Endothelial cell of umbilical vein (primary cell): ENCODE measurements at regions not wholly inside any gene's neighbourhood (a gene's known extent, or its start where the extent isn't known, plus 50 kb on each side); places are given as distances from the start of the nearest gene placed in this dataset.

ENCODE experiments used
- BruUV-seq: library from RNA; stranded (reverse); fragments of 400-500 nt; replicated peaks from 2 replicates; lab custom pipeline; 2021; lab: Mats Ljungman, UMichigan
- CTCF ChIA-PET: fragments of 300-600, 350-600 bp; sonication (Branson Sonifier 250); formaldehyde crosslinking; loops from one replicate; lab custom pipeline; 2021; ENCODE audit warnings: antibody characterized with exemption, inconsistent platforms; lab: Charles Lee
- POLR2A ChIA-PET: fragments of 300-600, 350-600 bp; sonication (Branson Sonifier 250); formaldehyde crosslinking; loops from one replicate; lab custom pipeline; 2021; ENCODE audit warnings: antibody characterized with exemption, inconsistent platforms; lab: Charles Lee
- DNase-seq: peaks from one replicate; pipeline ENCODE4 v3.0.0-alpha.2; 2011; ENCODE audit warnings: low read depth, low spot score
- FAIRE-seq: peaks from 2 replicates; lab custom pipeline; 2011; peaks lifted over from hg19 to GRCh38; lab: Jason Lieb, UNC
- H2AFZ ChIP-seq: 2 replicates; pipeline ENCODE4 v1.6.0; 2012; ENCODE audit warnings: low read depth, low read length, control low read depth, inconsistent platforms
- H3K27ac ChIP-seq: 2 replicates; pipeline ENCODE4 v1.5.1; 2011; ENCODE audit warnings: low read depth, mild to moderate bottlenecking, control low read depth, low read length, moderate library complexity; ENCODE audit not compliant: insufficient read depth
- H3K27me3 ChIP-seq, 2 experiments: 2 replicates each; pipeline versions ENCODE4 v1.6.0 to v1.6.1; 2011; ENCODE audit warnings: low read length in 2 of 2, mixed read lengths in 1 of 2; ENCODE audit not compliant: control insufficient read depth in 2 of 2, insufficient read depth in 2 of 2
- H3K36me3 ChIP-seq, 2 experiments: 2 replicates in 1 of 2; 3 replicates in 1 of 2; pipeline ENCODE4 v1.5.1; 2011; ENCODE audit warnings: low read length in 2 of 2, mild to moderate bottlenecking in 1 of 2, moderate library complexity in 1 of 2; ENCODE audit not compliant: control insufficient read depth in 2 of 2, insufficient read depth in 2 of 2; ENCODE audit errors: extremely low read depth in 1 of 2
- H3K4me1 ChIP-seq: 3 replicates; pipeline ENCODE4 v1.5.1; 2011; ENCODE audit warnings: mild to moderate bottlenecking, low read length; ENCODE audit not compliant: control insufficient read depth, insufficient read depth; ENCODE audit errors: extremely low read depth
- H3K4me2 ChIP-seq: 2 replicates; pipeline ENCODE4 v1.6.1; 2011; ENCODE audit warnings: low read length, control low read depth, mixed read lengths; ENCODE audit not compliant: insufficient read depth
- H3K4me3 ChIP-seq, 3 experiments: fragments of 200-600 bp in 1 of 3; sonication (generic), shearing (Covaris generic) in 1 of 3; replicated peaks in 1 of 3; 2 replicates each; pipeline ENCODE4 v1.5.1; 2011 to 2016; ENCODE audit warnings: control low read depth in 3 of 3, low read length in 3 of 3, mild to moderate bottlenecking in 2 of 3, inconsistent platforms in 1 of 3, low read depth in 1 of 3, moderate library complexity in 1 of 3; ENCODE audit not compliant: insufficient read depth in 1 of 3
- H3K79me2 ChIP-seq: 2 replicates; pipeline ENCODE4 v1.6.0; 2012; ENCODE audit warnings: low read length, inconsistent platforms; ENCODE audit not compliant: control insufficient read depth, insufficient read depth
- H3K9ac ChIP-seq: replicated peaks from 2 replicates; pipeline ENCODE3; 2011; ENCODE audit warnings: low read length, control low read depth; ENCODE audit not compliant: insufficient read depth; ENCODE audit errors: extremely low read depth
- H3K9me1 ChIP-seq: replicated peaks from 3 replicates; pipeline ENCODE4 v1.6.0; 2011; ENCODE audit warnings: mild to moderate bottlenecking, low read length; ENCODE audit not compliant: control insufficient read depth, insufficient read depth; ENCODE audit errors: extremely low read depth
- H3K9me3 ChIP-seq: replicated peaks from 2 replicates; pipeline ENCODE4 v1.5.1; 2012; ENCODE audit warnings: low read length, inconsistent platforms; ENCODE audit not compliant: control insufficient read depth, insufficient read depth
- H4K20me1 ChIP-seq: replicated peaks from 2 replicates; pipeline ENCODE3; 2011; ENCODE audit warnings: mild to moderate bottlenecking, low read length; ENCODE audit not compliant: control insufficient read depth, insufficient read depth; ENCODE audit errors: extremely low read depth
- EZH2 ChIP-seq: IDR thresholded peaks from 2 replicates; pipeline ENCODE4 v1.6.1; 2012; ENCODE audit warnings: borderline replicate concordance, low read depth, mild to moderate bottlenecking, moderate library complexity, low read length, inconsistent platforms; ENCODE audit not compliant: severe bottlenecking
- FOS ChIP-seq: IDR thresholded peaks from 2 replicates; pipeline ENCODE4 v1.6.1; 2011; ENCODE audit warnings: mild to moderate bottlenecking, low read length, moderate library complexity, borderline replicate concordance; ENCODE audit not compliant: insufficient read depth
- GATA2 ChIP-seq: IDR thresholded peaks from 2 replicates; pipeline ENCODE4 v1.7.0; 2011; ENCODE audit warnings: low read depth, mild to moderate bottlenecking, moderate library complexity, mixed read lengths, low read length; ENCODE audit not compliant: insufficient read length, insufficient read depth
- JUN ChIP-seq: IDR thresholded peaks from 2 replicates; pipeline ENCODE4 v1.6.1; 2011; ENCODE audit warnings: borderline replicate concordance, low read depth; ENCODE audit not compliant: insufficient read length, insufficient read depth
- MYC ChIP-seq: IDR thresholded peaks from one replicate; pipeline ENCODE4 v1.6.1; 2011; ENCODE audit warnings: mild to moderate bottlenecking, low read depth, low read length
- POLR2A ChIP-seq: IDR thresholded peaks from 2 replicates; pipeline ENCODE4 v1.6.1; 2012; ENCODE audit warnings: low read depth, mild to moderate bottlenecking, control low read depth, low read length
- POLR2AphosphoS5 ChIP-seq: IDR thresholded peaks from 2 replicates; pipeline ENCODE4 v1.6.1; 2012; ENCODE audit warnings: low read depth, mild to moderate bottlenecking, control low read depth, low read length, moderate library complexity; ENCODE audit not compliant: insufficient read depth
- dilution Hi-C: fragments of 300-500 bp; cut with MboI; formaldehyde crosslinking; loops from one replicate; pipeline ENCODE4 v1.15.0; 2019; ENCODE audit warnings: low sequenced_read_pairs; ENCODE audit not compliant: extremely low pct_ligation_motif_present
- intact Hi-C: fragments of 100-400 bp; cut with micrococcal nuclease; formaldehyde crosslinking; loops from one replicate; pipeline ENCODE4 v1.10.0; 2022
- TF ChIP-seq, protein P1 (sequence below): IDR thresholded peaks from 2 replicates; pipeline ENCODE4 v1.6.1; 2011; ENCODE audit not compliant: insufficient read depth, insufficient read length
- TF ChIP-seq, protein P2 (sequence below), 2 donors: IDR thresholded peaks; 1 replicate in 1 of 2; 2 replicates in 1 of 2; pipeline ENCODE4 v1.5.1; 2011; ENCODE audit warnings: low read length in 2 of 2, mild to moderate bottlenecking in 2 of 2, moderate library complexity in 2 of 2, control low read depth in 1 of 2, inconsistent platforms in 1 of 2, low read depth in 1 of 2; ENCODE audit not compliant: insufficient read depth in 1 of 2; ENCODE audit errors: extremely low read depth in 1 of 2

DNA sequence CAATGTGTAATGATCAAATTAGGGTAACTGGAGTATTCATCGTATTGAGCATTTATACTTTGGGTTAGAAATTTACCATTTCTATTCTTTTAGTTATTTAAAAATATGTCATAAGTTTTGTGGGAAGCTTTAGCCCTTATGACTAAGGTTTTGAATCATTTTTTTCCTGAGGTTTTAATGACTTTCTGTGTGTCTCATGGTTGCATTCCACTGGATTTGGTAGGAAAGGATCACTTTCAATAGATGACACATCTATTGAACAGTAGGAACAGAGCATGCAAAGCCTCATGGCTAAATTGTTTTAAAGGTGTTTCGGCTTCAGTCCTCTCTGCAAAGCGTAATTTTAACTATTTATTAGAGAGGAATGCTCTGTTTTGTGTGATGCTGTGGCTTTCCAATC, 512.4 kb upstream of the CHD1 start:
- no peaks in the 10 kb centered on the region for H3K27me3 ChIP-seq
- CTCF ChIA-PET, result no interaction called here
- no peaks in the 10 kb centered on the region for H4K20me1 ChIP-seq
- H3K27ac ChIP-seq, result no peak overlapping the region
- H3K36me3 ChIP-seq, result no peaks in the 10 kb centered on the region
- intact Hi-C loops (no loop called here), dilution Hi-C loops (no loop called here)
- no peak for TF ChIP-seq POLR2AphosphoS5
- TF ChIP-seq, protein P1, sequence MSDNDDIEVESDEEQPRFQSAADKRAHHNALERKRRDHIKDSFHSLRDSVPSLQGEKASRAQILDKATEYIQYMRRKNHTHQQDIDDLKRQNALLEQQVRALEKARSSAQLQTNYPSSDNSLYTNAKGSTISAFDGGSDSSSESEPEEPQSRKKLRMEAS, result no peak
- no peak for TF ChIP-seq EZH2
- TF ChIP-seq, protein P2, sequence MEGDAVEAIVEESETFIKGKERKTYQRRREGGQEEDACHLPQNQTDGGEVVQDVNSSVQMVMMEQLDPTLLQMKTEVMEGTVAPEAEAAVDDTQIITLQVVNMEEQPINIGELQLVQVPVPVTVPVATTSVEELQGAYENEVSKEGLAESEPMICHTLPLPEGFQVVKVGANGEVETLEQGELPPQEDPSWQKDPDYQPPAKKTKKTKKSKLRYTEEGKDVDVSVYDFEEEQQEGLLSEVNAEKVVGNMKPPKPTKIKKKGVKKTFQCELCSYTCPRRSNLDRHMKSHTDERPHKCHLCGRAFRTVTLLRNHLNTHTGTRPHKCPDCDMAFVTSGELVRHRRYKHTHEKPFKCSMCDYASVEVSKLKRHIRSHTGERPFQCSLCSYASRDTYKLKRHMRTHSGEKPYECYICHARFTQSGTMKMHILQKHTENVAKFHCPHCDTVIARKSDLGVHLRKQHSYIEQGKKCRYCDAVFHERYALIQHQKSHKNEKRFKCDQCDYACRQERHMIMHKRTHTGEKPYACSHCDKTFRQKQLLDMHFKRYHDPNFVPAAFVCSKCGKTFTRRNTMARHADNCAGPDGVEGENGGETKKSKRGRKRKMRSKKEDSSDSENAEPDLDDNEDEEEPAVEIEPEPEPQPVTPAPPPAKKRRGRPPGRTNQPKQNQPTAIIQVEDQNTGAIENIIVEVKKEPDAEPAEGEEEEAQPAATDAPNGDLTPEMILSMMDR (IDR thresholded peaks at IDR 0.05; ENCODE audit: extremely low read depth in 1 of 2, insufficient read depth in 1 of 2, low read depth in 1 of 2, low read length in 2 of 2), result no peak
- no peak for TF ChIP-seq JUN
- TF ChIP-seq MYC, result no peak
- no peak for TF ChIP-seq FOS
- no peak for TF ChIP-seq GATA2
- TF ChIP-seq POLR2A, result no peak
- DNase-seq, result no peak
- FAIRE-seq, result no peak
- no peaks in the 10 kb centered on the region for H3K9me1 ChIP-seq
- no peak overlapping the region for H2AFZ ChIP-seq
- POLR2A ChIA-PET, result no interaction called here
- no peaks in the 10 kb centered on the region for H3K4me1 ChIP-seq
- no peak overlapping the region for H3K9ac ChIP-seq
- H3K79me2 ChIP-seq, result no peaks in the 10 kb centered on the region
- H3K4me2 ChIP-seq, result no peak overlapping the region
- no TSS peak for BruUV-seq
- no peak overlapping the region for H3K4me3 ChIP-seq
- H3K9me3 ChIP-seq, result no peaks in the 10 kb centered on the region
